IPS DF 4.7 (cell line): ENCODE measurements at regions not wholly inside any gene's neighbourhood (a gene's known extent, or its start where the extent isn't known, plus 50 kb on each side); places are given as distances from the start of the nearest gene placed in this dataset.

ENCODE experiments used
- DNase-seq: peaks from one replicate; pipeline ENCODE4 v3.0.0-alpha.2; 2013; ENCODE audit warnings: low spot score; ENCODE audit errors: extremely low read depth

- no peak for DNase-seq
Observed at GRCh38 chr1:80036690-80037432, 1030.3 kb upstream of the ADGRL4 start.

GRCh38 chr1:80023358-80023757 is 1016.8 kb upstream of the ADGRL4 start:
- no peak for DNase-seq

GRCh38 chr1:80021891-80022290 is 1015.4 kb upstream of the ADGRL4 start:
- no peak for DNase-seq

DNA sequence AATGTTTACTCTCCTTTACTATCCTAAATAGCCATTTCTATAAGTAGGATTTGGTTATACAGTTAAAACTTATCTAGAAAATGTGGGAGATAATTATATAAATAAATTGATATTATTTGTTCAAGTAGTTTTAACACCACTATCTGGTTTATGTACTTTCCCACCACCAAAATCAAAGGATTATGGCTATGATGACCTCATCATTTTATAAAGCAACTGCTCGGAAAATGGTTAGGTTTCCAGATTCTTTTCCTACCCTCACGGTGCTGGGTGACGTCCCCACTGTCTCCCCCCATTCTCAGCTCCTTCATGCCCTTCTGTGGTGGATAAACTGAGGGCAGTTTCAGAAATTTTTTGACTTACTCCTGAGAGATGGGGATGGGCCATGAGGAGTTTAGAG is 1011.8 kb upstream of the ADGRL4 start:
- DNase-seq: no peak

DNA sequence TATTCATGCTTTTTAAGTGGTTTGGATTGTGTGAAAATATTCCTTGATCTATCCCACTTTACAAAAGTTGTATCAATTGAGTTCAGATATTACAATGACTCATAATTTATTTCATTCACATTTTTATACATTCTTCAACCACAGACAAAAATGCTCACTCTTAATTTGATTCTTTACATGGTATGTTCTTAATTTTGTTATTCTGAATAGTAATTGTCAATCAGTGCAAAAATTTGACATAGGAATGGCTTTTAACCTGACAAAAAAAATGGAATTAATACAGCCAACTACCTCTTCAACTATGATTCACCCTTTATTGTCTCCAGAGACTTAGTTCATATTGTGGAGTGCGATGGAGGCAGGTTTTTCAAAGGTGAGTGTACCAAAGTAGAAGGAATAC is 1002.4 kb upstream of the ADGRL4 start:
- no peak for DNase-seq

GRCh38 chr1:80003250-80003649 is 996.7 kb upstream of the ADGRL4 start:
- no peak for DNase-seq

GRCh38 chr1:79988401-79988800 is 981.9 kb upstream of the ADGRL4 start:
- DNase-seq: no peak

DNA sequence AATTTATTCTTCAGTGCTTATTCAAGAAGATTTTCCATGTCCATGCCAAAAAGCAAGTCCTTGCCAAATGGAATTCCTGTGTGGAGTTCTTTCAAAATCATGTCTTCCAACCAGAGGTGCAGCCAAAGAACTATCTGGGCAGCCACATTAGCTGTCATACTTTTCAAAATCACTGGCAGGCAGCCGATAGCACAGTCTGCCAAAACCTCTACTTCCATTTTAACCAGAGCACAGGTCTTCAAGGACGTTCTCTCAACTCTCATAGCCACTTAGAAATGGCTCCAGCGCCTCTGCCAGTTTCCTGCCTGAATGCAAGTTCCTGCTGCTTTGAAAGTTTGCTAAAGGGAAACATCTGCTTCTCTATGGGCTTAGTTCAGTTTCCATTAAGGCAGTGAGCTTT is 975.7 kb upstream of the ADGRL4 start:
- no peak for DNase-seq

- no peak for DNase-seq
Observed at GRCh38 chr1:79981481-79981880, 975.0 kb upstream of the ADGRL4 start.

- DNase-seq: no peak
Observed at GRCh38 chr1:79979346-79979745, 972.8 kb upstream of the ADGRL4 start.

- DNase-seq: no peak
Observed at GRCh38 chr1:79976287-79976686, 969.8 kb upstream of the ADGRL4 start.

GRCh38 chr1:79974659-79975058 is 968.1 kb upstream of the ADGRL4 start:
- DNase-seq: no peak

GRCh38 chr1:79969886-79970285 is 963.4 kb upstream of the ADGRL4 start:
- no peak for DNase-seq

DNA sequence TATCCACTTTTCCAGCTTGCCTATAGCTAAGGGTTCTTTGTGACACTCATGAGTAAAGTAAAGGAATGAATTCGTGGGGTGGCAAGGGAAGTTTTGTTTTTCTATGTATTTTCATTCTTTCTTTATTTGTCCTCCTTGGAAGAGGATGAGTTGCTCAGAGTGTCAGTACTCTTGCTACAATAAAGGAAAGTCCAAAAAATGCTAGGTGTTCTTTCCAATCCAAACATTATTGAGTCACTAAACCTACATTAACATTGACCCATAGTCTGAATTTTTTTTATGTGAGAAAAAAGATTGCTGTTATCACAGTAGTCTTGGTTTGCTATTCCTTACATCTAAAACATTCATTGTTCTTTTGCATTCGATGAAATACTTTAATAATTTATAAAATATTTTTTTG is 959.9 kb upstream of the ADGRL4 start:
- DNase-seq: no peak

DNA sequence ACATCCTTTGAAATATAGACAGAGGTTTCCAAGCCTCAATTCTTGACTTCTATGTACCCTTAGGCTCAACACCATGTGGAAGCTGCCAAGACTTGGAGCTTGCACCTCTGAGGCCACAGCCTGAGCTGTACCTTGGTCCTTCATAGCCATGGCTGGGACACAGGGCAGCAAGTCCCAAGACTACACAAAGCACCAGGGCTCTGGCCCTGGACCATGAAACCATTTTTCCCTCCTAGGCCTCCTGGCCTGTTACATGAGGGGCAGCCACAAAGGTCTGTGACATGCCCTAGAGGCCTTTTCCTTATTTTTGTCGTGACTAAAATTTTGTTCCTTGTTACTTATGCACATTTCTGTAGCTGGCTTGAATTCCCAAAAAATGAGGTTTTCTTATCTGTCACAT is 953.1 kb upstream of the ADGRL4 start:
- DNase-seq: no peak

GRCh38 chr1:79955966-79956365 is 949.4 kb upstream of the ADGRL4 start:
- no peak for DNase-seq

DNA sequence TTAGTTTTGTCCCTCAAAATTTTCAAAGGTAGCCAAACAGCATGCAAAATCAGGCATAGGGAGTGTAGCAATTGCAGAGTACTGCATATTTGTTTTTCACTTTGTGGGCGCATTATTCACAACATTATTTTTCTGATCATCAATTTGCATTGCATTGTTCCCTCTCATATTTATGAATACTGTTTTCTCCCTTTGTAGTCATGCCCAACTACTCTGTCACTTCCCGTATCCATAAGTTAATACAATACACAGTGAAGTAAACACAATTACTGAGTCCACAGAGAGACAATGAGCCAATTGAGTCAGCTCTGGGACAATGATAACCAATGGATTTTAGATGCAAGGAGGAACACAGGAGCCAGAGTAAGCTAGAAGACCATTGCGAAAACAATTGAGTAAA is 944.0 kb upstream of the ADGRL4 start:
- no peak for DNase-seq

GRCh38 chr1:79945391-79945790 is 938.9 kb upstream of the ADGRL4 start:
- no peak for DNase-seq

GRCh38 chr1:79929356-79929755 is 922.8 kb upstream of the ADGRL4 start:
- DNase-seq: no peak

GRCh38 chr1:79928901-79929300 is 922.4 kb upstream of the ADGRL4 start:
- no peak for DNase-seq

DNA sequence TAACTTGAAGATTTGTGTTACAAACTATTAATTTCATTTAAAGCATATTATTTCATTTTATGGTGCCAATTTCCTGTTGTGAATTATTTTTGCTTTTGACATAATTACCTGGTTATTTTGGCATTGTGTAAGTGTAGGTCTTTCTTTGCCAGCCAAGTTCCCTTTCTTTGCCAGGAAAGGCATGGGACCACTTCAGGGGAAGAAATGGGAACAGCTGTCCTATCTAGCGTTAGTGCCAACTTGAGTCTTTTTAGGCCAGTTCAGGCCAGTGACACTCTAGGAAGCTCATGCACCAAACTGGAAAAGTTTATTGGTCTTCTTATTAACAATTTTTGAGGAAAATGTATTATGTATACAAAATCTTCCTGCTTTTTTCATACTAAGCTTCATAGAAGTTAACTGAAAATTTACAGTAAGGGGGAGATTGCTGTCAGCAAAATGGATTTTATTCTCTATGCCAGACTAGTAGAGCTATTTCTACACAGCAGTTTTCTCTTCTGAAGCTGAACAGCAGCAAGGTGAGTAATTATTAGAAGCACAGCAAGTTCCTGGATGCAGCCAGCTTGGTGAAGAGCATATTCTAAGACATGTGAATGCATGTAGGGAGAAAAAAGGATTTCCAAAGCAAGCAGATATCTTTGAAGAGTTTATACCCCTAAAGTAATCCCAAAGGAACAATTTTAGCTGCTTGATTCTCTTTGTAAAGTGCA is 914.6 kb upstream of the ADGRL4 start:
- DNase-seq: no peak

DNA sequence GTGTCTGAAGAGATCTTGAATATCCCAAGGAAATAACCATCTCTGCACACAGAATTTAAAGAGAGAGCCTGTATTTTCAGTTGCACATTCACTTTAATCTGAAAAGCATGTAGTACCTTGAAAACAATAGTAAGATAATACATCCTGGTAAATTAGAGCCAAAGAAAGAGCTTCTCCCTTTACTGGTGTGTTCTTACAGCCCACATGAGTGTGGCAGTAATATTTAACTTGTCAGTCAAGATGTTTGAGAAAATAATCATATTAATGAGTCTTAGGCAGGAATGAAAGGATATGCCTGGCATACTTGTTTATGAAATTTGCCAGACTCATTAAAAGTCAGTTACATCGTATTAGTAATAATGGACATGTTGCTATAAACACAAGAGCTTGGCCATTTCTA is 908.4 kb upstream of the ADGRL4 start:
- no peak for DNase-seq

DNA sequence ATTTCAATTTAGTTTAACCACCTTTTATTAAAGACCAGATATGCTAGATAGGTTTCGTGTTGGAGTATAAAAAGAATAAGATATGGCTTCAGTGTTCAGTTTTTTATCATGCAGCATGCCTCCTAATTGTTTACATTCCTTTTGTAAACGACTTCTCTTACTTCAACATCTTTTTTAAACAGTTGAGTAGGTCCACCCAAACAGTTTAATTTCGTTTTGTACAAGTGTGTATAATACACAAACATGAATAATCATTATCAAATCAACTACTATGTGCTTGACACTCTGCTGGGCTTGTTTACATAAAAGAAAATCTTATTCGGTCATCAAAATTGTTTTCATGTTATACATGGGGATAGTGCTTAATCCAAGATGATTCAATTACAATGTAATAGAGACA is 906.3 kb upstream of the ADGRL4 start:
- no peak for DNase-seq
